Fibroblast of lung (primary cell): ENCODE measurements at regions not wholly inside any gene's neighbourhood (a gene's known extent, or its start where the extent isn't known, plus 50 kb on each side); places are given as distances from the start of the nearest gene placed in this dataset.

ENCODE experiments used
- EZH2 ChIP-seq: IDR thresholded peaks from 2 replicates; pipeline ENCODE4 v1.5.1; 2012; ENCODE audit warnings: low read length, control low read depth, mild to moderate bottlenecking; ENCODE audit errors: missing control alignments
- TF ChIP-seq, protein P1 (sequence below), 2 donors: IDR thresholded peaks in 1 of 2; conservative IDR thresholded peaks in 1 of 2; 1 replicate in 1 of 2; 2 replicates in 1 of 2; pipeline ENCODE4 v1.5.1; 2011 to 2012; ENCODE audit warnings: low read length in 2 of 2, control low read depth in 1 of 2, inconsistent platforms in 1 of 2, low read depth in 1 of 2, mild to moderate bottlenecking in 1 of 2

DNA sequence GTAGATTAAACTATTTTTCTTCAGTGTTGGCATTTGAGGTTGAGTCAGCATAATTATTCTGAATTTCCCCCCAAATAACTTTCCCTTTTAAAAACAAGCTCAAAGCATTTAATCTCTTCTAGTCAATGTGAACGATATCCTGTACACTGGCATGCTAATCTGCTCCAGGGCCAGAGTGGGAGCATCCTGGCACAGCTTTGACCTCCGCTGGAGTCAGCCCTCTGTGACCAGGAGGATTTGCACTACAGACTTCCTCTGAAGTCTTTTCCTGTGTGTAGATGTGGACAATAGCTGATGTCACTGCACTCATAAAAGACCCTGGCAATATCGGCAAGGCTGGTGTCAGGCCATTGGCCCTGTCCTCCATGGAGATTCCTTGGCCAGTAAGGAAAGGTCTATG is 340.2 kb downstream of the CDC14C start:
- TF ChIP-seq, protein P1, sequence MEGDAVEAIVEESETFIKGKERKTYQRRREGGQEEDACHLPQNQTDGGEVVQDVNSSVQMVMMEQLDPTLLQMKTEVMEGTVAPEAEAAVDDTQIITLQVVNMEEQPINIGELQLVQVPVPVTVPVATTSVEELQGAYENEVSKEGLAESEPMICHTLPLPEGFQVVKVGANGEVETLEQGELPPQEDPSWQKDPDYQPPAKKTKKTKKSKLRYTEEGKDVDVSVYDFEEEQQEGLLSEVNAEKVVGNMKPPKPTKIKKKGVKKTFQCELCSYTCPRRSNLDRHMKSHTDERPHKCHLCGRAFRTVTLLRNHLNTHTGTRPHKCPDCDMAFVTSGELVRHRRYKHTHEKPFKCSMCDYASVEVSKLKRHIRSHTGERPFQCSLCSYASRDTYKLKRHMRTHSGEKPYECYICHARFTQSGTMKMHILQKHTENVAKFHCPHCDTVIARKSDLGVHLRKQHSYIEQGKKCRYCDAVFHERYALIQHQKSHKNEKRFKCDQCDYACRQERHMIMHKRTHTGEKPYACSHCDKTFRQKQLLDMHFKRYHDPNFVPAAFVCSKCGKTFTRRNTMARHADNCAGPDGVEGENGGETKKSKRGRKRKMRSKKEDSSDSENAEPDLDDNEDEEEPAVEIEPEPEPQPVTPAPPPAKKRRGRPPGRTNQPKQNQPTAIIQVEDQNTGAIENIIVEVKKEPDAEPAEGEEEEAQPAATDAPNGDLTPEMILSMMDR (conservative IDR thresholded peaks at IDR 0.05 in 1 of 2, IDR thresholded peaks at IDR 0.05 in 1 of 2; ENCODE audit: low read depth in 1 of 2, low read length in 2 of 2), result no peak
- TF ChIP-seq EZH2, result no peak
